Fibroblast of pulmonary artery (primary cell): ENCODE measurements at regions not wholly inside any gene's neighbourhood (a gene's known extent, or its start where the extent isn't known, plus 50 kb on each side); places are given as distances from the start of the nearest gene placed in this dataset.

Source experiments
- DNase-seq: peaks from one replicate; pipeline ENCODE4 v3.0.0-alpha.2; 2010; ENCODE audit warnings: low read depth
- H3K4me3 ChIP-seq: replicated peaks from 2 replicates; pipeline ENCODE4 v1.5.1; 2011; ENCODE audit warnings: low read depth, mild to moderate bottlenecking, control low read depth, low read length, moderate library complexity
- TF ChIP-seq, protein P1 (sequence below): IDR thresholded peaks from 2 replicates; pipeline ENCODE4 v1.5.1; 2011; ENCODE audit warnings: mild to moderate bottlenecking, control low read depth, low read length, inconsistent platforms; ENCODE audit errors: missing control alignments

DNA sequence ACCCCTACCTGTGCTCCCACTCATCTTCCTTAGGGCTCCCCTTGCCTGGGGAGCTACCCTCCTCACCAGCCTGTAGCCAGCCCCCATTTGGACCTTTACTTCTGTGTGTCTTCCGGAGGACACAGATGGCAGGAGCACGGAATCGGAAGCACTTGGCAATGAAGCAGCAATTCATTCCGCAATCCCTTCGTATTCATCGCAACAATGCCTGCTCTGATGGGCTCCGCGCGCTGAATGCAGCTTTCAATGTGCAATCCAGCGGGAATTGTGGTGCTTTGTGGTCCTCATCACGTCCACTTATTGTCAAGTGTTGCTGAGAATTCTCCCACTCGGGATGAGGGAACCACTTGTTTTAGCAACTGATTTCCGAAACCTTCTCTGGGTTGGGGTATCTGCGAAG, 336.0 kb downstream of the DHX35 start:
- TF ChIP-seq, protein P1, sequence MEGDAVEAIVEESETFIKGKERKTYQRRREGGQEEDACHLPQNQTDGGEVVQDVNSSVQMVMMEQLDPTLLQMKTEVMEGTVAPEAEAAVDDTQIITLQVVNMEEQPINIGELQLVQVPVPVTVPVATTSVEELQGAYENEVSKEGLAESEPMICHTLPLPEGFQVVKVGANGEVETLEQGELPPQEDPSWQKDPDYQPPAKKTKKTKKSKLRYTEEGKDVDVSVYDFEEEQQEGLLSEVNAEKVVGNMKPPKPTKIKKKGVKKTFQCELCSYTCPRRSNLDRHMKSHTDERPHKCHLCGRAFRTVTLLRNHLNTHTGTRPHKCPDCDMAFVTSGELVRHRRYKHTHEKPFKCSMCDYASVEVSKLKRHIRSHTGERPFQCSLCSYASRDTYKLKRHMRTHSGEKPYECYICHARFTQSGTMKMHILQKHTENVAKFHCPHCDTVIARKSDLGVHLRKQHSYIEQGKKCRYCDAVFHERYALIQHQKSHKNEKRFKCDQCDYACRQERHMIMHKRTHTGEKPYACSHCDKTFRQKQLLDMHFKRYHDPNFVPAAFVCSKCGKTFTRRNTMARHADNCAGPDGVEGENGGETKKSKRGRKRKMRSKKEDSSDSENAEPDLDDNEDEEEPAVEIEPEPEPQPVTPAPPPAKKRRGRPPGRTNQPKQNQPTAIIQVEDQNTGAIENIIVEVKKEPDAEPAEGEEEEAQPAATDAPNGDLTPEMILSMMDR = no peak
- DNase-seq = no peak
- no peak overlapping the region for H3K4me3 ChIP-seq

DNA sequence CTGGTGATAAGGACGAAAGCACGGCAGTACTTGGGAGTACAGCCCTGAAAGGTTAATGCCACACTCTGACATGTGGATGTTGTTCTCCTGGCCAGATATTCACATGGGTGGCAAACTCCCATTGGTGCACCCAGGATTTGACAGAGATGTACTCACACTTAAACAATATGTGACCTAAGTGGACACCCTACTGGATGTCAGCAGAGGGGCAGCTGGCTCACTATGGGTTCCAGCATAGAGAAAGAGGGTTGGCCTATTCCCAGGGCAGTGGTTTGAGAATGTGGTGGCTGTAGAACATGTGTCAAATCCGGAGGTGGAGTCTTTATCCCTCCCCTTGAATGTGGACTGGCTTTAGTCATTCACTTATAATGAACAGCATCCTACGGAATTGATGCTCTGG, 333.2 kb downstream of the DHX35 start:
- H3K4me3 ChIP-seq = no peak overlapping the region
- TF ChIP-seq, protein P1 = no peak
- no peak for DNase-seq

DNA sequence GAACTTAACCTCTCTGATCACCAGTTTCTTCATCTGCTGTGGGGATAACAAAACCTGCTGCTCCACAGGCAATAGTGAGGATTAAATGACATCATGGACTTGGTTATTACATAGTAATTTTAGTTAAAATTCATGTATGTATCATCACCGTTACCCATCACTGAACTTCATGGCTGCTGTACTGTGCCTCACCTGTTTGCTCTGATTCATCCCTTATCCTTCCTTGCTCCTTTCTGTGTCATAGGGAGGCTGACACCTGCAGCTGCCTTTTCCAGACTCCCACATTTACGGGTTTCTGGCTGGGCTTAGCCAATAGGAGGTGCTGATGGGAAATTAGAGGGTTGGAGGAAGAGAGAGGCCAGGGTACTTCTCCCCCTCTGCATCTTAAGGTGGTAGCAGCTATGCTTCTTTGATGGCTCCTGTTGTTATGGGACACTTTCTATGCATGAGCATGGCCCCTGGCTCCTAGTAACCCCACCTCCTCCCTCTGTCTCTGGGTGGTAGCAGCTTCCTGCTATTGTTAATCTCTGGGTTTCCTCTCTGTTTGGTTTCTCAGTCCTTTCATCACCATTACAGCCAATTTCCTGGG, 332.1 kb downstream of the DHX35 start:
- no peak for DNase-seq
- TF ChIP-seq, protein P1 = no peak
- no peak overlapping the region for H3K4me3 ChIP-seq

DNA sequence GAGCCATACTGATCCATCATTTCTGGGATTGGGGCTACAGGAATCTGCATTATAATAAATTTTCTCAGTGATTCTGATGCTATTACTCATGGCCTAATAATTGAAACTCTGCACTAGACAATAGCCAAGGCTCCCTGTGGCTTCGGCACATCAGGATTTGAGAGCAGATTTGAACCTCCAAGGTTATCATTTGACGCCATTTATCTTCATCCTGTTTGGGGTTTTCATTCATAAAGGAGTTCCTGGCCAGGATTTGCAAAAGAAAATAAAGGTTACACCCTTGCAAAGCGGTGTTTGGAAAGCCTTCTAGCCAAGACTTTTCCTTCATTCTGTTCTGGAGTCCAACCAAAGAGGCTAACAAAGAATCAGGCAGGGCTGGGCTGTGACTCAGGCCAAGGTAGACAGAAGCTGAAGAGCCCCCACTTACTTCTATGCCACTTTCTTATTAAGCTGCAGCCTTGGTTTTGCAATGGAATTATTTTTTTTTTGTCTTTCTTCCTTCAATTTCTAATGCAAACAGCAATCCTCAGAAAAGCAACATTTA, 330.1 kb downstream of the DHX35 start:
- DNase-seq = no peak
- H3K4me3 ChIP-seq = no peak overlapping the region
- TF ChIP-seq, protein P1 = no peak

DNA sequence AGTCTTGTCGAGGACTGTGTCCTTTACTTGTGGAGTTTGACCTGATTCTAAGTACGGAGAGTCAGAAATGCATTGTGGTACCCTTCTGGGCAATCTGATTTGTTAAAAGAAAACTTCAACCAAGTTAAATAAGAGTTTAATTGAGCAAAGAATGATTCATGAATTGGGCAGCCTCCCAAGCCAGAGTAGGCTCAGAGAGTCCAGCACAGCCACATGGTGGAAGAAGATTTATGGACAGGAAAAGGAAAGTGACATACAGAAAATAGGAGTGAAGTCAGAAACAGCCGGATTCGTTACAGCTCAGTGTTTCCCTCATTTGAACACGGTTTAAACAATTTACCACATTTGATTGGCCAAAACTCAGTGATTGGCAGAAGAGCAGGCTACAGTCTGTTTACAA, 329.2 kb downstream of the DHX35 start:
- H3K4me3 ChIP-seq = no peak overlapping the region

DNA sequence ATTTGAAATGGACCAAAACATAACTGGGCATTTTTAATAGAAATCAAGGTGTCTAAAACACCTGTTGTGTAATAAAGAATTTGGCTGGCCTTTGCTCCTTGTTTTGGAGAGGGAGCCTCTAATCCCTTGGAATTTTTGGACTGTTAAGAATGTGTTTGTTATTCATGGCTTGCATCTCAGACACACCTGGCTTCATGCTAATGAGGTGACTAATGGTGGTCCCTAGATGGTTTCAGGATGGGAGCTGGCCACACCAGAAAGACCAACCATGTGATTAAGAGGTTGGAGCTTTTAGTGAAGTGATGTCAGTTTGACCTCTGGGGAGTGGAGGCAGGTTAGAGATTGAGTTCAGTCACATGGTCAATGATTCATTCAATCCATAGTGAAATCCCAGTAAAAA, 328.4 kb downstream of the DHX35 start:
- no peak overlapping the region for H3K4me3 ChIP-seq
- DNase-seq = no peak
- TF ChIP-seq, protein P1 = no peak

More for the DNA sequence above, 329.2 kb downstream of the DHX35 start:
- TF ChIP-seq, protein P1 = no peak
- no peak for DNase-seq

DNA sequence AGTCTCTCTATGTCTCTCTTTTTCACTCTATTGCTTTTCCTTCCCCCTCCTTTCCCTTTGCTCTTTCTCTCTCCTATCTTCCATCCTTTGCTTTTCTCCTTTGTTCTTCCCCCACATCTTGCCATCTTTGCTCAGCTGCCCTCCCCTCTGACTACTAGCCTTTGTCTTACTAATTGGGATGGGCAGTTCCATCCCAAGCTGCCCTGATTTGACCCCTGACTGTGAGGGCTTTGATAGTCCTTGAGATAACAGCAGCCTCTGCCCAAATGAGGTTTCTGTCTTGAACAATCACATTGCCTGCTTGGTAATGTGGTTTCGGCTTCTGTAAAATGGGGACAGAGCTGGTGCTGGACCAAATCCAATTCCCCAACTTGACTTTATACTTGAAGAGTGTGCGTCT, 327.7 kb downstream of the DHX35 start:
- DNase-seq = no peak
- H3K4me3 ChIP-seq = no peak overlapping the region
- TF ChIP-seq, protein P1 = no peak
